Liver (tissue), 8 donors: ENCODE measurements at regions not wholly inside any gene's neighbourhood (a gene's known extent, or its start where the extent isn't known, plus 50 kb on each side); places are given as distances from the start of the nearest gene placed in this dataset.

Experiments used
- DNase-seq: peaks from one replicate; pipeline ENCODE4 v3.0.0-alpha.2; 2017; ENCODE audit warnings: low spot score
- H3K27ac ChIP-seq, 2 donors: one replicate each; pipeline ENCODE4 v1.7.0; 2013; ENCODE audit warnings: inconsistent platforms in 2 of 2, low read length in 2 of 2, control low read depth in 1 of 2, low read depth in 1 of 2, mild to moderate bottlenecking in 1 of 2
- H3K27me3 ChIP-seq, 4 donors: one replicate each; pipeline versions ENCODE4 v1.6.1 to v1.7.0; 2013; ENCODE audit warnings: low read length in 3 of 4, inconsistent platforms in 1 of 4, mild to moderate bottlenecking in 1 of 4, moderate library complexity in 1 of 4; ENCODE audit not compliant: control insufficient read depth in 4 of 4, insufficient read depth in 4 of 4
- H3K36me3 ChIP-seq, 4 donors: one replicate each; pipeline versions ENCODE4 v1.6.1 to v1.7.0; 2013; ENCODE audit warnings: low read length in 3 of 4, mild to moderate bottlenecking in 3 of 4, low read depth in 1 of 4, moderate library complexity in 1 of 4; ENCODE audit not compliant: control insufficient read depth in 4 of 4, insufficient read depth in 3 of 4
- H3K4me1 ChIP-seq, 4 donors: one replicate each; pipeline versions ENCODE4 v1.6.1 to v1.7.0; 2013; ENCODE audit warnings: low read length in 3 of 4, mild to moderate bottlenecking in 3 of 4, moderate library complexity in 1 of 4; ENCODE audit not compliant: control insufficient read depth in 4 of 4, insufficient read depth in 4 of 4
- H3K4me3 ChIP-seq, 3 donors: one replicate each; pipeline versions ENCODE4 v1.6.1 to v1.7.0; 2013; ENCODE audit warnings: low read length in 3 of 3, control low read depth in 1 of 3, low read depth in 1 of 3, mild to moderate bottlenecking in 1 of 3
- H3K9ac ChIP-seq, 2 donors: one replicate each; pipeline ENCODE4 v1.7.0; 2013; ENCODE audit warnings: low read length in 2 of 2, mild to moderate bottlenecking in 2 of 2, moderate library complexity in 2 of 2, control low read depth in 1 of 2, low read depth in 1 of 2
- H3K9me3 ChIP-seq, 4 donors: one replicate each; pipeline versions ENCODE4 v1.6.1 to v1.7.0; 2013; ENCODE audit warnings: low read length in 3 of 4; ENCODE audit not compliant: control insufficient read depth in 4 of 4
- ATF3 ChIP-seq: IDR thresholded peaks from 2 replicates; pipeline ENCODE4 v1.6.1; 2016; ENCODE audit warnings: antibody characterized with exemption
- CTCF ChIP-seq: fragments of 150-350 bp; IDR thresholded peaks from 2 replicates; pipeline ENCODE4 v1.5.1; 2017; ENCODE audit warnings: improper control_type of control experiment, low read depth, low read length; ENCODE audit not compliant: missing input control
- FOXA1 ChIP-seq: IDR thresholded peaks from 2 replicates; pipeline ENCODE4 v1.6.1; 2016; ENCODE audit warnings: antibody characterized with exemption
- GABPA ChIP-seq, 2 donors: IDR thresholded peaks in 1 of 2; conservative IDR thresholded peaks in 1 of 2; 2 replicates each; pipeline ENCODE4 v1.6.1; 2016; ENCODE audit warnings: antibody characterized with exemption in 2 of 2, mild to moderate bottlenecking in 1 of 2, moderate library complexity in 1 of 2
- HNF4A ChIP-seq, 2 donors: conservative IDR thresholded peaks; 2 replicates each; pipeline ENCODE4 v1.6.1; 2016; ENCODE audit warnings: antibody characterized with exemption in 2 of 2, mild to moderate bottlenecking in 2 of 2
- JUND ChIP-seq, 2 donors: IDR thresholded peaks; 2 replicates each; pipeline ENCODE4 v1.6.1; 2016; ENCODE audit warnings: antibody characterized with exemption in 2 of 2
- MAX ChIP-seq: IDR thresholded peaks from 2 replicates; pipeline ENCODE4 v1.6.1; 2016; ENCODE audit warnings: antibody characterized with exemption
- NR2F2 ChIP-seq: IDR thresholded peaks from 2 replicates; pipeline ENCODE4 v1.6.1; 2016; ENCODE audit warnings: antibody characterized with exemption
- RAD21 ChIP-seq, 2 donors: IDR thresholded peaks; 2 replicates each; pipeline ENCODE4 v1.6.1; 2016; ENCODE audit warnings: antibody characterized with exemption in 2 of 2, mild to moderate bottlenecking in 2 of 2
- REST ChIP-seq: IDR thresholded peaks from 2 replicates; pipeline ENCODE4 v1.6.1; 2016; ENCODE audit warnings: antibody characterized with exemption, mild to moderate bottlenecking
- RXRA ChIP-seq, 2 donors: IDR thresholded peaks; 2 replicates each; pipeline ENCODE4 v1.6.1; 2017 to 2018; ENCODE audit warnings: antibody characterized with exemption in 2 of 2, mild to moderate bottlenecking in 1 of 2
- SP1 ChIP-seq: IDR thresholded peaks from 2 replicates; pipeline ENCODE4 v1.6.1; 2018; ENCODE audit warnings: antibody characterized with exemption, mild to moderate bottlenecking
- WGBS: extraction: QIAGEN DNeasy Blood & Tissue Kit; methylation state at CpG from one replicate; pipeline ENCODE4 v1.1.7; 2013; 5-methylcytosine and 5-hydroxymethylcytosine counted together
- donor health status: healthy.
- donor health status: healthy.
- donor health status: healthy.
- donor health status: healthy.
- donor health status: healthy.

- Histone ChIP-seq H3K4me1 (no peaks in the 10 kb centered on the region), H3K27ac (no peak overlapping the region), H3K36me3 (no peaks in the 10 kb centered on the region), H3K9me3 (no peaks in the 10 kb centered on the region), H3K4me3 (no peak overlapping the region), H3K9ac (no peak overlapping the region), H3K27me3 (no peaks in the 10 kb centered on the region)
- TF ChIP-seq SP1, result no peak
- TF ChIP-seq JUND (IDR thresholded peaks at IDR 0.05), result no peak
- TF ChIP-seq RXRA (IDR thresholded peaks at IDR 0.05), result no peak
- TF ChIP-seq CTCF, result no peak
- 74% methylated on average over 4 of the region's 4 CpGs for WGBS
- DNase-seq, result no peak
Measured at GRCh38 chr3:72529081-72529480, 319.2 kb downstream of the SHQ1 start.

- peak overlapping the region in 1 of 2 donors; percentile 27 for H3K9ac ChIP-seq
- no peaks in the 10 kb centered on the region for H3K27me3 ChIP-seq
- H3K4me1 ChIP-seq, result peaks cover 0 to 4% (median 0%) of the 10 kb centered on the region in 4 donors
- peak; percentile 49 for DNase-seq
- TF ChIP-seq REST (no peak), MAX (no peak), ATF3 (no peak), HNF4A (conservative IDR thresholded peaks at IDR 0.05) (no peak), RAD21 (IDR thresholded peaks at IDR 0.05) (peak in 1 of 2 donors; percentile 40), GABPA (IDR thresholded peaks at IDR 0.05 in 1 of 2, conservative IDR thresholded peaks at IDR 0.05 in 1 of 2) (no peak)
- H3K4me3 ChIP-seq, result no peak overlapping the region
- 52% methylated on average over 9 of the region's 9 CpGs for WGBS
- no peaks in the 10 kb centered on the region for H3K36me3 ChIP-seq
- peak overlapping the region in 1 of 2 donors; percentile 10 for H3K27ac ChIP-seq
- H3K9me3 ChIP-seq, result no peaks in the 10 kb centered on the region
Measured at GRCh38 chr3:72523429-72524151, 324.7 kb downstream of the SHQ1 start.

GRCh38 chr3:72520690-72521308 lies 327.4 kb downstream of the SHQ1 start:
- H3K27me3 ChIP-seq, result no peaks in the 10 kb centered on the region
- DNase-seq, result no peak
- peaks cover 0 to 4% (median under 1%) of the 10 kb centered on the region in 4 donors for H3K4me1 ChIP-seq
- H3K4me3 ChIP-seq, result no peak overlapping the region
- H3K36me3 ChIP-seq, result no peaks in the 10 kb centered on the region
- H3K9ac ChIP-seq, result no peak overlapping the region
- H3K27ac ChIP-seq, result no peak overlapping the region
- H3K9me3 ChIP-seq, result no peaks in the 10 kb centered on the region
- 85% methylated on average over 8 of the region's 8 CpGs for WGBS
- TF ChIP-seq REST, result no peak
- no peak for TF ChIP-seq HNF4A (conservative IDR thresholded peaks at IDR 0.05)
- no peak for TF ChIP-seq SP1
- no peak for TF ChIP-seq NR2F2
- TF ChIP-seq CTCF, result no peak
- TF ChIP-seq FOXA1, result no peak
- TF ChIP-seq ATF3, result no peak
- TF ChIP-seq RXRA (IDR thresholded peaks at IDR 0.05), result no peak
